NCI-H2196 (cell line): ENCODE measurements at regions not wholly inside any gene's neighbourhood (a gene's known extent, or its start where the extent isn't known, plus 50 kb on each side); places are given as distances from the start of the nearest gene placed in this dataset.

Source experiments
- DNase-seq: peaks from one replicate; lab custom pipeline; 2025; ENCODE audit not compliant: unreplicated experiment; lab: John Stamatoyannopoulos, UW

DNA sequence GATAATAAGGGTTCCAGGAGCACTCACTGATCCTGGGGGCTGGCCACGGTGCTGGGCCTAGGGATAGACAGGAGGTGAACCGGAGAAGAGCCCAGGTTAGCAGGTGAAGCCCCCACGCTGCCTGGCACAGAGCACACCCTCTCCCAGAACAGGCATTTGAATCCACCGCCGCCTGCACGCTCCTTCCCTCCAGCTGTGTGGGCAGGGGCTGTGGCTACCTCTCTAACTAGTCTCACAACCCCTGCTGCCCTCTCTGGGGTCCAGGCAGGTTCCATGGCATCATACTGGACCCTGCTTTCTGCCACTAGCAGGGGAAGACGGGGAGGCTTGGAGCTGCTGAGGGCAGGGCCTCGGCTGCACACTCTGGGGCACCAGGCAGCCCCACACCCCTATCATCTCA lies 358.0 kb downstream of the CTTN start:
- no peak for DNase-seq

DNA sequence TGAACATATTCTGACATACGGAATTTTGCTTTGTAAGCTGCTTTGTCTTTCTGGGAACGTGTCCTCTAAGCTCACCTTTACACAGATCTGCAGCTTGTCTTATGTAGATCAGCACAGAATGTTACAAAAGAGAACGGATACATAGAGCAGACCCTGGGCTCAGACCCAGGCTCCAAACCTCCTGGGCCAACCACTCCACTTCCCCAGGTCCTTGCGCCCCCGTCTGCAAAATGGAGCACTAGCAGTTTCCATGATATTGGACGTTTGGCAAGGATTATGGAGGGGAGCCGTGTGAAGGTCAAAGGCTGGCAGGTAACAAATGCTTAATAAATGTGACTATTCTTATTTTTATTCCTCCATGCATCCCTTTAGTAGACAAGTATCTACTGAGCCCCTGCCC lies 358.4 kb downstream of the CTTN start:
- no peak for DNase-seq

DNA sequence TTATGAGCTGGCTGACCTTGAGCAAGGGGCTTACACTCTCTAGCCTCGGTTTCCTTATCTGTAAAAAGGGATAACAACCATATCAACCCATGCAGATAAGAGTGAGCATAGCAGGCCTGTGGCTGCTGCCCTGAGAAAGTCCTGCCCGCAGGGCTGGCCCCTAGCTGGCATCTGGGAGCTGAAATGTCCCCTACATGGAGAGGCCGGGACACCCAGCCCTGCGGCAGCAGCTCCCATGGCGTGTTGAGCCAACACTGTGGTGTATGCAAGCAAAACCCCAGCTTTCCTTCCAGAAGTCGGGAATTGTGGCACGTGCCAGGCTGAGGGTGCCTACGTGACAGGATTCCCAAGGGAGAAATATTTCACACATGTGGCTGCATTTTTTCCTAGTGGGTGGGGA lies 358.9 kb downstream of the CTTN start:
- no peak for DNase-seq

DNA sequence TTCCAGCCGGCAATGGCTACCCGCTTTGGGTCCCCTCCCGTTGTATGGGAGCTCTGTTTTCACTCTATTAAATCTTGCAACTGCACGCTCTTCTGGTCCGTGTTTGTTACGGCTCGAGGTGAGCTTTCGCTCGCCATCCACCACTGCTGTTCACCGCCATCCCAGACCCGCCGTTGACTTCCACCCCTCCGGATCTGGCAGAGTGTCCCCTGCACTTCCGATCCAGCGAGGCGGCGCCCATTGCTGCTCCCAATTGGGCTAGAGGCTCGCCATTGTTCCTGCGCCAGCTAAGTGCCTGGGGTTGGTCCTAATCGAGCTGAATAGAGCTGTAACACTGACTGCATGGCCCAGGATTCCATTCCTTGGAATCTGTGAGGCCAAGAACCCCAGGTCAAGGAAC lies 359.9 kb downstream of the CTTN start:
- DNase-seq: no peak

GRCh38 chr11:70759846-70760245 lies 361.5 kb downstream of the CTTN start:
- no peak for DNase-seq

- DNase-seq: no peak
These were observed 362.2 kb downstream of the CTTN start for GRCh38 chr11:70760416-70761020.

DNA sequence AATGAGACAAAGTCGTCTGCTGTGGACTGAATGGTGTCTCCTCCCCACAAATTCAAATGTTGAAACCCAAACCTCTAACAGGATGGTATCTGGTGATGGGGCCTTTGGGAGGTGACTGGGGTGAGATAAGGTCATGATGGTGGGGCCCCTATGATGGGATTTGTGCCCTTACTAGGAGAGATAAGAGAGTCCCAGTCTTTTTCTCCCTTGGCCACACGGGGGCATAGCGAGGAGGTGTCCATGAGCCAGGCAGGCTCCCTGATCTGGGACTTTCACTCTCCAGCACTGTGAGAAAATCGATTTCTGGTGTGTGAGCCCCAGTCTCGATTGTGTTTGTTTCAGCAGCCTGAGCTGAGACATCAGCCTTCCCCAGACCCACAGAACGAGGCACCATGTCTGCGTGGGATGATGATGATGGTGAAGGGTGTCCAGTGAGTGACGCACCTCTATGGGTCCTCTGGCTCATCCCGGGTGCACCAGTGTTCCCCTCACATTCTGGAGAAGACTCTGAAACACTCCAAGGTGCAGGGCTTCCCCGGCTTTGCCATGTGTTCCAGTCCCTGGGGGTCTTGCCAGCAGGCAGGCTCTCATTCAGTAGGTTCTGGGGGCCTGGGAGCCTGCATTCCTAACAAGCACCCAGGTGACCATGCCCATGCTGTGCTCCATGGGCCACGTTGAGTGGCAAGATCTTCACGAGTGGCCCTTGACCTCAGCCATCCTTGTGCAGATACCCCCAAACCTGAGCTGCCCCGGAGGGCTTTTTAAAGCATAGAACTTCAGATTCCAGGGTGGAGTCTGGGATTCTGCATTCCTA lies 363.0 kb downstream of the CTTN start:
- no peak for DNase-seq

GRCh38 chr11:70761908-70762337 lies 363.6 kb downstream of the CTTN start:
- DNase-seq: no peak

DNA sequence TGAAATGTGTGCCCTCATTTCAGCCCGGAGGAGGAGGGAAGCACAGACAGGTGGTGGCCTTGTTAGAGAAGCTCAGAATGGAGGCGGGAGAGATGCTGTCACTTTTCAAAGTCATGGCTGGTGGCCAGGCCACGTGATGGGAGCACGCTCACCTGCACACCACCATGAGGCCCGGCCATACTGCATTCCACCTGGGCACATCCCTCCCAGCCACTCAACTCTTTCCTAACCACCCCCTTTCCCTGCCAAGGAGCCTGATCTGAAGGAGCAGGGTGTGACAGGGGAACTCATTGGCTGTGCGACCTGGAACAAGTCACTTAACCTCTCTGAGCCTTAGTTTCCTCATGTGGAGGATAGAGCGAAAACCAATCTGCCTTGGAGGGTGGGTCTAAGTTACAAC lies 364.5 kb downstream of the CTTN start:
- DNase-seq: peak; percentile 30

DNA sequence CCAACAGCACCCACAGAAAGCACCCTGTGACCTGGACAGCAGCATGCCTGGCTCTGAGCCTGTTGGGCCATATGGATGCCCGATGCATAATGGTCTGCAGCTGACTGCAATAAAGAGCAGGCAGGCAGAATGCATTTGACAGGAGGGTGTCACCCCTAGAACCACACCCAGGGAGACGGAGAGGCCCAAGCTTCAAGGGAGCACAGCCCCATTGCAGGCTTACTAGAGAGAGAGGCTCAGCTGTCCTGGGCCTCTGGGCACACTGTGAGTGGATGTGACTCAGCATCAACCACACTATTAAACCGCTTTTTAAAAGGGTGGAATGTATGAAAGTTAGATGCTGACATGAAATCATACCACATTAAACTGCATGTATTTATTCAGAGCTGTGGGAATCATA lies 365.3 kb downstream of the CTTN start:
- no peak for DNase-seq

DNA sequence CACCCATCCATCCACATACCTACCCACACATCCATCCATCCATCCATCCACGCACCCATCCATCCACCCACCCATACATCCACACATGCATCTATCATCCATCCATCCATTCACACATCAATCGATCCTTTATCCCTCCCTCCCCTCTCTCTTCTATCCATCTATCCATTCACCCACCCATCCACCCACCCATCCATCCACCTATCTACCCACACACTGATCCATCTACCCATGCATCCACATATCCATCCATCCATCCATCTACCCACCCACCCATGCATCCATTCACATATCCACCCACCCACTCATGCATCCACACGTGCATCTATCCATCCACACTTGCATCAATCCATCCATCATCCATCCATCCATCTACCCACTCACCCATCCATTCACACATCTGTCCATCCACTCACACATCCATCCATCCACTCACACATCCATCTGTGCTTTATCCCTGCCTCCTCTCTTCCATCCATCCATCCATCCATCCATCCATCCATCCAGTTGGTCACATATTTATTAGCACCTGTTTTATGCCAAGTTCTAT lies 366.1 kb downstream of the CTTN start:
- DNase-seq: no peak

GRCh38 chr11:70766901-70767300 lies 368.6 kb downstream of the CTTN start:
- DNase-seq: no peak

GRCh38 chr11:70768346-70769095 lies 370.2 kb downstream of the CTTN start:
- no peak for DNase-seq

- no peak for DNase-seq
These were observed 370.8 kb downstream of the CTTN start for GRCh38 chr11:70769106-70769505.

DNA sequence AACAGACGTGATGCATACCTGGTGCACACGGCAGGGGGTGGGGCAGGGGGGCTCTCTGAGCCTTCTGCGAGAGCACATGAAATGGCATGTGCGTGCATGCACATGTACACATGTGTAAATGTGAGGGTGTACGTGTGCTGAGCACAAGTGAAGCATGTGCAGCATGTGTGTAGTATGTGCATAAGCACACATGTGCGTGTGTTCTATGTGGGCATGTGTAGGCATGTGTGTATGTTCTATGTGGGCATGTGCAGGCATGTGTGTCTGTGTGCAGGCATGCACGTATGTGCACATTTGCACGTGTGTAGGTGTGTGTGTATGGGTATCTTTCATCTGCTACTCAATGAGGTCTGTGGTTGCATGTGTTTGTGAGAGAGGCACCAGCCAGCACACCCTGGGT lies 371.2 kb downstream of the CTTN start:
- no peak for DNase-seq

GRCh38 chr11:70771099-70771885 lies 373.0 kb downstream of the CTTN start:
- no peak for DNase-seq

DNA sequence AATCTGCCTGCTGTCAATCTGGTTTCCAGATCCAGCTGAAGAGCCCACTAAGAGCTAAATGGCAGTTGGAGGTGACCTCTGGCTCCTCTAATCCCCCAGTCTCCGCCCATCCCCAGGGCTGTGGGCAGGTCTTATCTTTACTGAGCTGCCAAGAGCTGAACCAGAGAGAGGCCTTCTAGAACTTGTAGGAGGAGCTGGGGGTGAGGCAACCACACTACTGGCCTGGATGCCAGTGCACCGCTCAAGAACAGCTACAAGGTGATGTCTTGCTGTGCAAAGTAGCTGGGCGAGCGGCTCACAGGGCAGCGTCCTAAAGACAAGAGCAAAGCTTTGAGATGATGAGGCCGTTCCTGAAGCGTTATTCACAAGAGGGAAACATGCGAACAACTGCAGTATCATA lies 374.6 kb downstream of the CTTN start:
- no peak for DNase-seq

- DNase-seq: no peak
These were observed 377.2 kb downstream of the CTTN start for GRCh38 chr11:70775386-70776075.

GRCh38 chr11:70776914-70777532 lies 378.7 kb downstream of the CTTN start:
- DNase-seq: no peak

DNA sequence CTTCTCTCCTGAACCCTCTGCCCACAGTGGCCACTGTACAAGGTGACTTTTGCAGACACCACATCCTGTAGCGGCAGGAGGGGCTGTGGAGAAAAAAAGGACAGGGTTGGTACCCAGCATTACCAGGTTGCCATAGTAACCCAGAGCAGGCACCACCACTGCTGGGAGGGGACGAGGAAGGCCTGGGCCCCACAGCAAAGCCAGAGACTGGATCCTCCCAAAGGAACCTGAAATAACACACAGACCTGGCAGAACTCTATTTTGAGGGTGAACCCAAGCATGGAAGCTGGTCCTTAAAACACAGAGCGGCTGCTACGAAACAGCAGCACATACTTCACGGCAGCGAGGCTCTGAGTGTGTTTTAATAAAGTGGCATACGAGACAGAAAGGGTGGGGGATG lies 380.6 kb downstream of the CTTN start:
- no peak for DNase-seq
